Posterior cingulate gyrus (tissue), 11 donors: ENCODE measurements at regions not wholly inside any gene's neighbourhood (a gene's known extent, or its start where the extent isn't known, plus 50 kb on each side); places are given as distances from the start of the nearest gene placed in this dataset.

Experiments
- DNase-seq, 10 donors: peaks; one replicate each; pipeline versions ENCODE4 v3.0.0 to v3.0.0-alpha.2; 2020 to 2021; ENCODE audit warnings: mixed read lengths in 3 of 10
- intact Hi-C: fragments of 100-400 bp; cut with DNase I; formaldehyde crosslinking; loops from one replicate; pipeline ENCODE4 v1.15.1; 2023

DNA sequence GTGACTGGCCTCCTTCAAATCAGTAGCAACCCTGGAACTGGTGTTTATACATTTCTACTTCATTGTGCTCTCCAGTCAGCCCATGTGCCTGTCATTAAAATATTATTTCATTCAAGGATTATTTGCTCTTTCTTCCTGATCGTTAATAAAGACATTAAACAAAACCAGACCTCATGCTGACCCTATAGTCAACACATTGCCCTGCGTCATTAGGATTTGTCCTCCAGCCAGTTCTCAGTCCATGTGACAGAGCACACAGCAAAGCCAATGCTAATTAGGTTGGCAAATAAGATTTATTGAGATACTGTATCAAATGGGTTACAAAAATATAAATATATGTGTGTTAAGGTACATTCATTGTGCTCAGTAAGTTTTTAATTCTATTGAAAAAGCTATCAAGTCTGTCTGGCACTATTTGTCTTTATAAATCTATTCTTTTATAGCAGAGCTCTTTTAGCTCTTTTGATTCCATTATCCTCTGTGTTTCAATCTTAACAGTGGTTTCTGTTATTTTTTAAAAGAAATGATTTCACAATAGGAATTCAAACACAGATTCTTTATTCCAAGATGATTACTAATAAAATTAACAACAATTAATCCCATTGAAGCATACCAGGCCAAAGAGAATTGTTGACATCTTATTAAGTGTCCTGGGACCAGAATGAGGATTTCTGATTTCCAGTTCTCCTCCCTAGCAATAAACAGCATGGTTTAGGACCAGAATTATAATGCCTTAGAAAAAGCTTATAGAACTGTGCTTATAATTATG is 209.4 kb upstream of the RGMB start:
- no peak for DNase-seq
- intact Hi-C loops = no loop called here

DNA sequence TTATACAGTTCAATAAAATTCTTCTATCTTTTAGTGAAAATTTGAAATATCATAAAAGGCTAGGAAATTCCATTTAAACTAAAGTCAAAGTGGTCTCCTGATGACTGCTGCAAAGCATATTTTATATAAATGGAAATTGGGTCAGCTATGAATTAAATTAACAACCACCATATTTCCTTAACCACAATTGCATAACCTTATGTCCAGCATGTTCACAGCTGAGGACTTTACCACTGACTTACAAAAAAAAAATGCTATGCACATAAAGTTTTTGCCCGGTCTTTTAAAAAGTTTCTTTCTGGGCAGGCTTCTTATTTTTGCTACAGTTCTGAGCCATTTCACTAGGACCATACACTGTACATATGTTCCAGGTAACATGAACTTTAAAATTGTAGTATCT is 208.6 kb upstream of the RGMB start:
- DNase-seq = no peak
- intact Hi-C loops = no loop called here

DNA sequence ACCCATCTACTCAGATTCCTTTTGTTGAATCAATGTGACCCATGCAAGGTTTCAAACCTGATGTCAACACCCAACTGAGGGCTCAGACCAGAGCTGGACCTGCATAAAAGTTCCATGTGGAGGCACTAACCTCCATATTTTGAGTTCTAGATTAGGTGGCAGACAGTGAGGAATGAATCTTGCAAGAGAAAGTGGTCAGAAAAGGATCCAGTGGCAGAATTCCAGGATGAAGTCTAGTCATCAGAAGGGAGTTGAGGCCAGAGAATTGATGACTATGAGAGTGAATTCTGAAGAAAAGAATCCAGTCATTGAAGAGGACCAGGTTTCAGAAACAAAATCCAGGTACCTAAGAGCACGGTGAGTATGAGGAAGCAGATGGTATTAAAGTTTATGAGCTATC is 205.1 kb upstream of the RGMB start:
- no peak for DNase-seq
- intact Hi-C loops = no loop called here

DNA sequence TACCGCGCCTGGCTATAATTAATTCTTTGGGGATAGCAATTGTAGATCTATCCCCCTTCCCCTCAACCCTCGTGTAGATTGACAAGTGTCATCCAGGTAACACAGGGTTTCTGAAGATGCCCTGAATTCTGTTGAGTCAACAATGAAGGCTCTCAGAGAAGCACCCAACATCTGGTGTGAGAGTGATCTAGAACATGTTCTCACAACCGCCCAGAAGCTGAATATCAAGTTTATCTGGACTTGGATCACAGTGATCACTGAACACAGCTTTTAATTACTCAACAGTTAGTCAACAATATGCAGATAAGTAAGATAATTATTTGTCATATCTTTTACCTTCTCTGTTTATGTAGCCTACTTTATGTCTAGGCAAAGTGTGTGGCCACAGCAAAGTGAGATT is 204.2 kb upstream of the RGMB start:
- DNase-seq = no peak
- intact Hi-C loops = no loop called here

DNA sequence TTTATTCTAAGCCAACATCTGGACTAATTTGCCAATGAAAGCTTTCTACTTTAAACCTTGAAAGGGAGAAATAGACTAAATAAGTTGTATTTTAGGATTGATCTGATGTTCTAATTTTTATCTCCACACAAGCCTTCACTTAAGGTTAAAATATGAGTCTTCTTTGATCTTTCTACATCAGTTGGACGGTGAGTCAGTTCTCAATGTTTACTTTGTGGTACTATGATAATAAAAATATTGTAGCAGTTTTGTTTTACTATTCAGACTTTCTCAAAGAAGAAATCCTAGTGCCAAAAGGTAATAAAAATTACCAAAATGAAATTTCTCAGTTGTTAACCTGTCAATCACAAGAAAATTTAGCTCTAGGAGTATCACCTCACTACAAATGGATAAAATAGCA is 203.5 kb upstream of the RGMB start:
- DNase-seq = no peak
- intact Hi-C loops = no loop called here

DNA sequence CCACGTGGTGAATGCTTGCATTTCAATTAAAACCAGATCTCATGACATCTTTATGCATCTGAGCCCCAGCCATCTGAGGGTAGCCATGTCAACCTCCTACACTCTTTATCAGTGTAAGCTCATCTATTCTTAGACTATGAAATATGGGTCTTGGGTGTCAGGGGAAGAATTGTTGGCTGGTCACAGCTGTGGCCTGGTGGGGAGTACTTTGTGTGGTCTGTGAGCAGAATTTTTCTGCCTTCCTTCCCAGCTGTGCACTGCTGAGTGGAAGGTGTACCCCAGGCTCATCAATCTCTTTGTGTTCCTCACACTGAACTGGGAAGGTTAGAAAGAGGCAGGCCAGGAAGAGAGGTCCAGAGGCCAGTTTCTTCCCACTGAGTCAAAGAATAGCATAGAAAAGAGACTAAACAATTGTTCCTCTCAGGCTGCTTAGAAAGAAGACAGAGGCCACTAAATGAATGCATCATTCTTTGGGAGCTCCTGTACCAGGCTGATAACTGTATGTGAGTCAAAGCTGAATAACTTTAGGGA is 202.7 kb upstream of the RGMB start:
- DNase-seq = no peak
- intact Hi-C loops = no loop called here

DNA sequence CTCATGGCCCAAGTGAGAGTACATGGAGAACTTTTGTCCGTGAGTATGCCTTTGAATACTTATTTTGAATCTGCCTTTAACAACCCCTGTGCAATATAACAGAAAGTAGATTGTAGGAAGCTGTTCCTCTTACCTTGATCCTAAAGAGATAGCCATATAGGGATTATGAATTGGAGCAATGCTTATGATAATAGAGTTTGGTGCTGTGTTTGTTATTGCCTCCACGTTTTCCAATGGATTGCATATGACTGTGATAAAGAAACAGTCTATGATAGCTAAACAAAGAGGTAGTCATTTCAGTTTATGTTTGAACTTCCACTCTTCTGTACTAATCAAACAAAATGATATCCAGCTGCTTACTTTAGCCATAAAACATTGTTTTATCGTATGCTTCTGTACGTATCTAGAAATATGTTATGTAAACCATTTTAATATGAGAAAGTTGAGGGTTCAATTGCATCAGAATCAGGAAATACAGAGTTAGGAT is 199.6 kb upstream of the RGMB start:
- intact Hi-C loops = no loop called here
- no peak for DNase-seq

DNA sequence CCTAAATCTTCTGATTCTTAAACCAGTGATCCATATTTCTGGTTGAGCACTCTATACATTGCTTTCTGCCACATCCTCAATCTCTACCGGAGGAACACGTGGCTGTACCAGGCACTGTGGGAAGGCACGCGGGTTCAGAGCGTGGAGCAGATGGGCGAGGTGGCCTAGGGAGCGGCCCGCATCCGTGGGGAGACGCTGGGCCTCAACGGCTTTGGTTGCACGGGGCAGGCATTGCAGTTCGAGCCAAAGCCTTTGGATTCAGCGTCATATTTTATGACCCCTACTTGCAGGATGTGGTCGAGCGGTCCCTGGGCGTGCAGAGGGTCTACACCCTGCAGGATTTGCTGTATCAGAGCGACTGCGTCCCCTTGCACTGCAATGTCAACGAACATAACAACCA is 197.2 kb upstream of the RGMB start:
- DNase-seq = no peak

DNA sequence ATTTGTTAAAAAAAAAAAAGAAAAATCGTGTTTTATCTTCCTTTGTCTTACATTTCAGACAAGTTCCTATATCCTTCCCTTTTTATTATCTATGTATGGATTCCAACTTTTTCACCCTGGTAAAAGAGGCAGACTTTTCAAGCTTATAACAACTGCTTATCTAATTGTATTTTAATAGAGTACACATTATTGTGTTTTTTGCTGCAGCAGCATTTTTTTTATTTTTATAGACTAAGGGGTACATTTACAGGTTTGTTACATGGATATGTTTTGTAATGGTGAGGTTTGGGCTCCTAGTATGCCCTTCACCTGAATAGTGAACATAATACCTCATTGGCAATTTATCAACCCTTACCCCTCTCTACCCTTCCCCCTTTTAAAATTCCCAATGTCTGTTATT is 195.0 kb upstream of the RGMB start:
- DNase-seq = no peak
- intact Hi-C loops = no loop called here

More for the DNA sequence above, 197.2 kb upstream of the RGMB start:
- intact Hi-C loops = no loop called here

DNA sequence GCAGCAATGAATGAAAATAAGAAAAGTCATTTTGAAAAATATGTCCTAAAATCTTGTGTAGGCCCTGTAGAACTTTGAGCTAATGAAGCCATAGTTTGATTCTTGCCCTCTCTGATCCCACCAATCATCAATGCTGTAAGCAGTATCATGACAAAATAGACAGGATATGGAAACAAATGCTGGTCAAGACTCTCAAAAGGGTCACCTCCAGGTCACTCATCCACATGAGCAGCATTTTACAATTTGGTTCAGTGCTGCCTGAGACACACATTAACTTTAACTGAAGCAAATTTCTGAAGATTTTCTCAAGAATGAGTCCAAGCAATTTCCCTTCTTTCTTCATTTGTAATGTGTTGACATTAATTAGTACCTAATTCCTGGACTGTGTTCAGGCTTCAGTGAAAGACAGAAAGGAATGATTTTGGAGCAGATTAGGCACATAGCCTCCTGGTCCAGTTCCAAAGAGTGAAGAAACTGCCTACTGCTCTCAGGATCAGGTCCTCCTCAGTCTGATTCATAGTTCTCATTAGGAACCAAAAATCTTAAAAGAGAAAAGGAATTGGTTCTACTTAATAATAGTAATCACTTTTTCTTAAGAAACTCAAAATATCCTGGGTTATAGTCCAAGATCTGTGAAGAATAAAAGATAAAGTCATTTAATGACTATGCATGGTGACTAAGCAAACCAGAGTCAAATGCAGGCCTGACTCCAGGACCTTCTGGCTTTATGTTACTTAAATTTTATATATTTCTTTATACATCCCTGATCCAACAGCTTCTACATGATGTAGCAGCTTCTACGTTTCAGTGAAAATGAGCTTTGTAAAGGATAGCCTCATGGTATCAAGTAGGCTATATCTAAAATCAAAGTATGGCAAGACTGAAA is 192.1 kb upstream of the RGMB start:
- intact Hi-C loops = no loop called here
- no peak for DNase-seq

DNA sequence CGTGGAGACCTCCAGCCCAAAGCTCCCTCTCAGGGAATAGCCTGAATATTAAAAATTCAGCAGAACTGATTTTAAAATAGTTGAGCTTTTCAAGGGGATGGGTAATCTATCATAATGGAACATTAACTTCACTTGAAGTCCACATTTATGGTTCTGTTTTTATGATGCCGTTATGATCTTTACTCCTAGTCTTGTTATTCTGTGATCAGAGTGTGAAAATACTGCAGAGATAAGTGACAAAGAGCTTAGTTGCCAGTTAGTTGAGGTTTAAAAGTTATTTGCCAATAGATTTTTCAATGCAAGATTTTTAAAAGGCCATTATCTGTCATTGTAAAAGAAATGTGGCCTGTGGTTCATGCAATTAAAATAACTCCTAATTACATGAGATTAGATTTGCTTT is 189.9 kb upstream of the RGMB start:
- intact Hi-C loops = no loop called here
- DNase-seq = no peak

DNA sequence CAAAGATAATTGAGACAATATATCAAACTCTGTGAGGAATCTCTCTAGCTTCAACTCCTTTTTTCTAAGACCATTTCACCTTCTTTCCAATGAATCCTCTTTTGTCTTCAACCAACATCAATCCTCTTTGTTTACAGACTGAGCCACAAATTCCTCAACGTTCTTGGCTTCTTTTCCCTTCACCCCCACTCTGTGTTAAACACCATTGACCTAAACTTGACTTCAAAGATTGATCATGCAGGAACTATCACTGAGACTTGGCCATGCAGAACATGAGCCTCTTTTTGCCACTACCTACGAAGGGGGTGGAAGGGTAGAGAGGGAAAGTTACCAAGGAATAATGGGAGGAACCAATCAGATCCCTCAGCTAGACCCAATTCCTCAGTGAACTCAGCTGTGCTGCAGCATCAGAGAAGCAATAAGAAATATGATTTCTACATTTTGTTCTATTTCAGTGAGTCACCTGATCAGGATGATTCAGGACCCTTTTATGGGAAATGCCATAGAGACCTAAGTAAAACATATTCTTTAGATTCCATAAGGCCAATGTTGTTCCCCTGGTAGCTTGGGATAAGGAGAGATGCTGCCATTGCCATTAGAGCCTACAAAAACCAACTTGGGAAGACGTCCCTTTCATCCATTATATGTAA is 187.7 kb upstream of the RGMB start:
- intact Hi-C loops = no loop called here
- DNase-seq = no peak

DNA sequence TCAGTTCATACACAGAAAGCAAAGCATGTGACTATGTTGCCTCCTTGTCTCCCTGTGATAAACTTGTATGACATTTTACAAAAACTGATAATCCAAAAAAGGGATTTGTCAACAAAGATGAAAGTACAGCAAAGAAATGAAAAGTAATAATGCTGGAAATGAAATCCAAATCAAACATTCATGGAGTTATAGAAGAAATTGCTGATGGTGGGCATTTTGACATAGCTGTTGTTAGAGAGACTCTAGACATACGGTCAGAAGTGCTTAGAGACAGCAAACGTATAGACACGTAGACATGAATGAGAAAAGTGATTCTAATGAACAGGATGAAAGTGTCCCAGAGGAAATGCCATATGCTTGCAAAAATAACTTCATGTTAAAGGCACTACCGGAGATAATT is 186.9 kb upstream of the RGMB start:
- intact Hi-C loops = no loop called here
- DNase-seq = no peak

DNA sequence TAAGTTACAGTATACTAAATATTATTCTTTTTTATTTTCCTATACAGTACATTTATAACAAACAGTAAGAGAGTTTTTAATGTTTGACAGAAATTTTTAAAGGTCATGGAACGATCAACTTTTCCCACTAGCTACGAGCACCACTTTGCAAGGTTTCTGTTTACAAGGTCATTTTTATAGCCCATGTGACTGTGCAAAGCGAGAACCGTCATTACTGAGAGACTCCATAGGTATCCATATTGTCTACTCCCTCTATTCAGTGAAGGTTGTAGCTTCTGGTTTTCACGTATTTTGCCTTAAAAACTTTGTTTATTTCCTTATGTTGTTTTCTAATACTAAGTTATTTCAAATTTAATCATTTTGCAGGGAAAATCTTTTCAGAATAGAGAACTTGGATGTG is 186.3 kb upstream of the RGMB start:
- intact Hi-C loops = no loop called here
- no peak for DNase-seq

DNA sequence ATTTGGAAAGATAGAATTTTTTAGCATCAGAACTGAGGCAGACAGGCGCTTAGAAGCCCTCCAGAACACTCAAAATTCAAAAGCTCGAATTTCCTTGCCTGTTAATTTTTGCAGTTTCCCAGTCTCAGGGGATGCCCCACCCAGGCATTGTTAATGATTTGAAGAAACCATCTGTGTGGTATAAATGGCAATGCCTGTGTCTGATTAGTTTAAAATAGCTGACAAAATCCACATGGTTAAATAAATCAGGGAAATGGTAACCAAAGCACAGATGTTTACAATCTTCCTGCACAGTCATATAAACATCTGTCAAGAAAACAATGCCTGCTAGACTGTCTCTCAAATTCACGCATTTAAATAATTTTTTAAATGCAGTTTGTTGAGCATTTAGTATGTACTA is 185.2 kb upstream of the RGMB start:
- DNase-seq = no peak
- intact Hi-C loops = no loop called here

DNA sequence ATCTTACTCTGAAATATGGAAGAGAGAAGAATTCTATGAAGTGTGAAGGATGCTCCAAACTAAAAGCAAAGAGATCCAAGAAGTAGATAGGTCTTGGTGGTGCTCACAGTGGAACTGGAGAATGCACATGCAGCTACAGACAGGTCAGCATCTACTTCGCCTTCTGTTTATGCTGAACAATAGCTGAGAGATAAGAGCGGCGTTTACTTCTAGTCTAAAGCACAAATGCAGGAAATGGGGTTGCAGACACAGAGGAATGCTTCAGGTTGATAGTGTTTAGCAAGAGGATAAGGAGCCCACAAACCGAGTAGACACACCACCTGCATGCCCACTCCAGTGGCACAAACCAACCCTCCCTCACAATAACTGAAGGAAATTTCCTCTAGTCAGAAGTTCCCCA is 180.0 kb upstream of the RGMB start:
- intact Hi-C loops = no loop called here

DNA sequence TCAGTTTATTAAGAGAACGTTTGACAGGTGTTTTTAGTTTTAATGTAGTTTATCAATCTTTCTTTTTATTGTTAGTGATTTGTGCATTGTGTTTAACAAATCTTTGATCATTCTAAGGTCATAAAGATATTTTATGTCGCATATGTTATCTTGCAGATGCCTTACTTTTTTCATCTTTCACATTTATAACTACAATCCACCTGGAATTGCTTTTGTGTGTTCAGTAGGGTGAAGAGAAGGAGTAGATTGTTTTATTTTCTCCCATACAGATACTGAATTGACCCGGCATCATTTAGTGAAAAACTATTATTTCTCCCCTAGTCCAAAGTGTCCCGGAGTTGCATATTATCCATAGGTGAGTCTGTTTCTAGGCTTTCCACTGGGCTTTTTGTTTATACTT is 179.4 kb upstream of the RGMB start:
- intact Hi-C loops = no loop called here
- no peak for DNase-seq

More for the DNA sequence above, 180.0 kb upstream of the RGMB start:
- no peak for DNase-seq

DNA sequence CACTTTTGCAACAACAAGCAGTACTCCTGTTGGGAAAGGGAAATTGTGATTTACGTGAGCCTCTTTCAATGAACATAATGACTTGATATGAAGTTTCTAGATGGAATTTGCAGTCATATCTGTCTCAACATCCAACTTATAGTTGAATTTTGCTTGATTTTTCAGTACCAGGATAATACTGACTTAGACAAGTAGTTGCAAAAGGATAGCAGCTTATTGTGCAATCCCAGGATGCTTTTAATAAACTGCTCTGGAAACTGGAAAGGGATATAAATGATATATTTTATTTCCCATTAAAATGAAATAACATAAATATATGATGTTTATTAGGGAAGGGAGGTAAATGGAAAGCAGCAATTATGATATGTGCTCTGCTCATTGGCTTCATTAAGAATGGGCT is 174.4 kb upstream of the RGMB start:
- DNase-seq = no peak
- intact Hi-C loops = no loop called here

DNA sequence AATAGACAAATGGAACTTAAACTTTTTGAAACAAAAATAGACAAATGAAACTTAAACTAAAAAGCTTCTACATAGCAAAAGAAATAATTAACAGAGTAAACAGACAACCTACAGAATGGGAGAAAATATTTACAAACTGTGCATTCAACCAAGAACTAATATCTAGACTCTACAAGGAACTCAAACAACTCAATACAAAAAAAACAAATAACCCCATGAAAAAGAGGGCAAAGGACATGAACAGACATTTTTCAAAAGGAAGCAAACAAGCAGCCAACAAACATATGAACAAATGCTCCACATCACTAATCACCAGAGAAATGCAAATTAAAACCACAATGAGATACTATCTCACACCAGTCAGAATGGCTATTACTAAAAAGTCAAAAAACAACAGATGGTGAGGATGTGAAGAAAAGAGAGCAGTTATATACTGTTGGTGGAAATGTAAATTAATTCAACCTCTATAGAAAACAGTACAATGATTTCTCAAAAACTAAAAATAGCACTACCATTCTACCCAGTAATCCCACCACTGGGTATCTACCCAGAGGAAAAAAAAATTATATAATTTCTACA is 170.8 kb upstream of the RGMB start:
- no peak for DNase-seq
- intact Hi-C loops = no loop called here

DNA sequence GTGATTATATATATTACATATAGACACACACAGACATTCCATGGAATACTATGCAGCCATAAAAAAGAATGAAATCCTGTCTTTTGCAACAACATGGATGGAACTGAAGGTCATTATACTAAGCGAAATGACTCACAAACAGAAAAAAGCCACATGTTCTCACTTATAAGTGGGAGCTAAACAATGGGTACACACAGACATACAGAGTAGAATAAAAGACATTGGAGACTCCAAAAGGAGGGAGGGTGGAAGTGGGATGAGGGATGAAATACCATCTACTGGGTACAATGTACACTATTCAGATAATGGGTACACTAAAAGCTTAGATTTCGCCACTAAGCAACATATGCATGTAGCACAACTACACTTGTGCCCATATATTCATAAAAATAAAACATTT is 170.0 kb upstream of the RGMB start:
- no peak for DNase-seq
- intact Hi-C loops = no loop called here

DNA sequence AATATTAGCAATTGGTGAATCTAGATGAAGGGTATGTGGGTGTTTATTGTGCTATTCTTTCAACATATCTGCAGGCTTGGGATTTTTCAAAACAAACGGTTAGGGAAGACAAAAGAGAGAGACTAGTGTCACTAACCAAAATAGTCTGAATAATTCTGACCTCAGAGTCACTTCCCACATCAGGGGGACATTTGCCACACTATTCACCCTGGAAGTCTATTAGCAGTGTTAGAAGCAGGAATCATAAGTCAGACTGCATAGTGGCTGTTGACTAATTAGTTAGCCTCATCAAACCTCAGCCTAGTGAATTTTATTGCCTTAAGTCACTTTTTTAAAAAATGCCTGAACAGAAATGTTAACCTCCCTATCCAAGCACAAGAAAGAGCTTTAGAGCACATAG is 169.2 kb upstream of the RGMB start:
- intact Hi-C loops = no loop called here
- DNase-seq = no peak
